H9 (cell line): ENCODE measurements at regions not wholly inside any gene's neighbourhood (a gene's known extent, or its start where the extent isn't known, plus 50 kb on each side); places are given as distances from the start of the nearest gene placed in this dataset.

ENCODE experiments used
- DNase-seq: peaks from one replicate; pipeline ENCODE4 v3.0.0-alpha.2; 2017
- H2AFZ ChIP-seq: one replicate; pipeline ENCODE4 v1.6.1; 2013; ENCODE audit warnings: mild to moderate bottlenecking, low read length, control low read depth, moderate library complexity
- H2AK5ac ChIP-seq: 2 replicates; pipeline ENCODE4 v1.6.1; 2013; ENCODE audit warnings: low read length, control low read depth, mixed read lengths; ENCODE audit not compliant: insufficient read length
- H2BK120ac ChIP-seq: one replicate; pipeline ENCODE4 v1.6.1; 2013; ENCODE audit warnings: low read depth, mild to moderate bottlenecking, low read length, control low read depth, inconsistent platforms; ENCODE audit not compliant: poor library complexity, severe bottlenecking
- H2BK12ac ChIP-seq: 2 replicates; pipeline ENCODE4 v1.6.1; 2013; ENCODE audit warnings: low read length, control low read depth, mixed read lengths, low read depth; ENCODE audit not compliant: insufficient read length
- H2BK15ac ChIP-seq: 2 replicates; pipeline ENCODE4 v1.6.1; 2013; ENCODE audit warnings: low read depth, low read length, control low read depth
- H2BK20ac ChIP-seq: one replicate; pipeline ENCODE4 v1.6.1; 2013; ENCODE audit warnings: low read depth, mild to moderate bottlenecking, low read length, control low read depth, inconsistent platforms; ENCODE audit not compliant: poor library complexity, severe bottlenecking
- H2BK5ac ChIP-seq: 2 replicates; pipeline ENCODE4 v1.6.1; 2013; ENCODE audit warnings: low read length, control low read depth, mixed read lengths; ENCODE audit not compliant: insufficient read length
- H3K14ac ChIP-seq: 2 replicates; pipeline ENCODE4 v1.6.1; 2013; ENCODE audit warnings: low read length, control low read depth; ENCODE audit not compliant: insufficient read depth
- H3K18ac ChIP-seq: 2 replicates; pipeline ENCODE4 v1.6.1; 2013; ENCODE audit warnings: low read depth, mild to moderate bottlenecking, mixed read lengths, low read length, control low read depth; ENCODE audit not compliant: insufficient read length
- H3K23ac ChIP-seq: 2 replicates; pipeline ENCODE4 v1.6.1; 2013; ENCODE audit warnings: low read length, control low read depth, mixed read lengths, low read depth; ENCODE audit not compliant: insufficient read length
- H3K23me2 ChIP-seq: 2 replicates; pipeline ENCODE4 v1.6.1; 2013; ENCODE audit warnings: low read depth, mild to moderate bottlenecking, mixed read lengths, low read length, control low read depth; ENCODE audit not compliant: insufficient read length, poor library complexity, severe bottlenecking
- H3K27ac ChIP-seq: 2 replicates; pipeline ENCODE4 v1.5.1; 2013; ENCODE audit warnings: low read length, control low read depth, mixed read lengths, low read depth; ENCODE audit not compliant: insufficient read length
- H3K27me3 ChIP-seq: 2 replicates; pipeline ENCODE4 v1.6.1; 2013; ENCODE audit warnings: low read length, control low read depth, inconsistent platforms; ENCODE audit not compliant: insufficient read depth
- H3K4ac ChIP-seq: 2 replicates; pipeline ENCODE4 v1.6.1; 2013; ENCODE audit warnings: low read depth, mild to moderate bottlenecking, control low read depth, inconsistent platforms, low read length, moderate library complexity
- H3K4me1 ChIP-seq: 2 replicates; pipeline ENCODE4 v1.6.1; 2013; ENCODE audit warnings: low read length, control low read depth, inconsistent platforms; ENCODE audit not compliant: insufficient read depth
- H3K4me2 ChIP-seq: 2 replicates; pipeline ENCODE4 v1.6.1; 2013; ENCODE audit warnings: low read length, control low read depth, mixed read lengths; ENCODE audit not compliant: insufficient read length, insufficient read depth
- H3K56ac ChIP-seq: 2 replicates; pipeline ENCODE4 v1.6.1; 2013; ENCODE audit warnings: low read depth, mild to moderate bottlenecking, mixed read lengths, low read length, control low read depth; ENCODE audit not compliant: insufficient read length
- H3K79me1 ChIP-seq: 2 replicates; pipeline ENCODE4 v1.6.1; 2013; ENCODE audit warnings: low read depth, mild to moderate bottlenecking, moderate library complexity, low read length, control low read depth, inconsistent platforms; ENCODE audit not compliant: insufficient read depth, poor library complexity, severe bottlenecking
- H3K79me2 ChIP-seq: 2 replicates; pipeline ENCODE4 v1.6.1; 2013; ENCODE audit warnings: low read length, control low read depth, inconsistent platforms; ENCODE audit not compliant: insufficient read depth
- H3K9ac ChIP-seq: 2 replicates; pipeline ENCODE4 v1.6.1; 2013; ENCODE audit warnings: low read length, control low read depth, mixed read lengths; ENCODE audit not compliant: insufficient read length; ENCODE audit errors: extremely low read depth
- H3K9me3 ChIP-seq: one replicate; pipeline ENCODE4 v1.6.1; 2013; ENCODE audit warnings: low read depth, low read length, inconsistent platforms; ENCODE audit not compliant: control insufficient read depth
- H3T11ph ChIP-seq: one replicate; pipeline ENCODE4 v1.6.1; 2013; ENCODE audit warnings: mild to moderate bottlenecking, low read length, control low read depth, inconsistent platforms
- H4K20me1 ChIP-seq: one replicate; pipeline ENCODE4 v1.6.1; 2013; ENCODE audit not compliant: control insufficient read depth, insufficient read length, insufficient read depth
- H4K5ac ChIP-seq: 2 replicates; pipeline ENCODE4 v1.6.1; 2013; ENCODE audit warnings: low read depth, mild to moderate bottlenecking, mixed read lengths, low read length, control low read depth; ENCODE audit not compliant: insufficient read length
- H4K8ac ChIP-seq: replicated peaks from 2 replicates; pipeline ENCODE4 v1.6.1; 2013; ENCODE audit warnings: low read length, control low read depth, mixed read lengths, low read depth; ENCODE audit not compliant: insufficient read length
- H4K91ac ChIP-seq: 2 replicates; pipeline ENCODE4 v1.6.1; 2013; ENCODE audit warnings: low read depth, mild to moderate bottlenecking, moderate library complexity, mixed read lengths, low read length, control low read depth; ENCODE audit not compliant: insufficient read length
- H3K27ac Mint-ChIP-seq, 3 experiments: 2 replicates in 2 of 3; 3 replicates in 1 of 3; pipeline ENCODE4 v1.8.0; 2020 to 2021; ENCODE audit warnings: mixed read lengths in 3 of 3, mild to moderate bottlenecking in 1 of 3, moderate library complexity in 1 of 3
- H3K27me3 Mint-ChIP-seq: 2 replicates; pipeline ENCODE4 v1.8.0; 2021; ENCODE audit warnings: low read depth, mild to moderate bottlenecking, moderate library complexity, mixed read lengths
- H3K36me3 Mint-ChIP-seq, 3 experiments: 2 replicates in 2 of 3; 3 replicates in 1 of 3; pipeline ENCODE4 v1.8.0; 2020 to 2021; ENCODE audit warnings: low read depth in 3 of 3, mixed read lengths in 3 of 3; ENCODE audit not compliant: insufficient read depth in 1 of 3
- H3K4me1 Mint-ChIP-seq, 2 experiments: 2 replicates each; pipeline ENCODE4 v1.8.0; 2020; ENCODE audit warnings: mixed read lengths in 2 of 2
- H3K4me3 Mint-ChIP-seq, 2 experiments: 2 replicates in 1 of 2; 3 replicates in 1 of 2; pipeline ENCODE4 v1.8.0; 2020 to 2021; ENCODE audit warnings: mild to moderate bottlenecking in 2 of 2, mixed read lengths in 2 of 2, moderate library complexity in 1 of 2
- H3K9me3 Mint-ChIP-seq, 2 experiments: 2 replicates in 1 of 2; 3 replicates in 1 of 2; pipeline ENCODE4 v1.8.0; 2020; ENCODE audit warnings: mild to moderate bottlenecking in 2 of 2, mixed read lengths in 2 of 2, moderate library complexity in 1 of 2
- WGBS: extraction: QIAGEN DNeasy Blood & Tissue Kit; methylation state at CpG from one replicate; pipeline ENCODE4 v1.1.7; 2013; ENCODE audit warnings: missing lambda C conversion rate, low lambda C conversion rate, mixed read lengths; ENCODE audit not compliant: insufficient read length; ENCODE audit errors: extremely low coverage; 5-methylcytosine and 5-hydroxymethylcytosine counted together
- TF ChIP-seq, protein P1 (sequence below): fragments of 200-600 bp; sonication (generic); conservative IDR thresholded peaks from 3 replicates; pipeline ENCODE4 v1.8.0; 2021; ENCODE audit warnings: antibody characterized with exemption, mild to moderate bottlenecking

- no peaks in the 10 kb centered on the region; the same call in 1 of the 2 replicates for H3K27me3 ChIP-seq
- H4K8ac ChIP-seq = no peak overlapping the region
- H3K14ac ChIP-seq = no peak overlapping the region
- no peak overlapping the region for H3T11ph ChIP-seq
- no peak overlapping the region for H3K18ac ChIP-seq
- H3K27ac Mint-ChIP-seq = no peak overlapping the region
- H3K36me3 Mint-ChIP-seq = peaks cover 0 to 2% (median 0%) of the 10 kb centered on the region in 3 experiments; a peak in 2 of 7 replicates
- H2BK15ac ChIP-seq = no peak overlapping the region
- H3K23ac ChIP-seq = no peak overlapping the region
- no peak overlapping the region for H4K91ac ChIP-seq
- no peaks in the 10 kb centered on the region for H3K23me2 ChIP-seq
- no peak overlapping the region for H3K9ac ChIP-seq
- no peak overlapping the region for H3K4me2 ChIP-seq
- no peak overlapping the region for H2BK12ac ChIP-seq
- no peaks in the 10 kb centered on the region for H3K9me3 ChIP-seq
- H3K4me1 Mint-ChIP-seq = peaks cover 0 to 7% of the 10 kb centered on the region in 2 experiments; a peak in 2 of 4 replicates
- no peak overlapping the region for H2BK5ac ChIP-seq
- peaks cover 20% of the 10 kb centered on the region for H3K27me3 Mint-ChIP-seq
- DNase-seq = no peak
- H2AFZ ChIP-seq = no peak overlapping the region
- no peaks in the 10 kb centered on the region for H3K4me1 ChIP-seq
- no peaks in the 10 kb centered on the region; a peak in 1 of 5 replicates for H3K9me3 Mint-ChIP-seq
- TF ChIP-seq, protein P1, sequence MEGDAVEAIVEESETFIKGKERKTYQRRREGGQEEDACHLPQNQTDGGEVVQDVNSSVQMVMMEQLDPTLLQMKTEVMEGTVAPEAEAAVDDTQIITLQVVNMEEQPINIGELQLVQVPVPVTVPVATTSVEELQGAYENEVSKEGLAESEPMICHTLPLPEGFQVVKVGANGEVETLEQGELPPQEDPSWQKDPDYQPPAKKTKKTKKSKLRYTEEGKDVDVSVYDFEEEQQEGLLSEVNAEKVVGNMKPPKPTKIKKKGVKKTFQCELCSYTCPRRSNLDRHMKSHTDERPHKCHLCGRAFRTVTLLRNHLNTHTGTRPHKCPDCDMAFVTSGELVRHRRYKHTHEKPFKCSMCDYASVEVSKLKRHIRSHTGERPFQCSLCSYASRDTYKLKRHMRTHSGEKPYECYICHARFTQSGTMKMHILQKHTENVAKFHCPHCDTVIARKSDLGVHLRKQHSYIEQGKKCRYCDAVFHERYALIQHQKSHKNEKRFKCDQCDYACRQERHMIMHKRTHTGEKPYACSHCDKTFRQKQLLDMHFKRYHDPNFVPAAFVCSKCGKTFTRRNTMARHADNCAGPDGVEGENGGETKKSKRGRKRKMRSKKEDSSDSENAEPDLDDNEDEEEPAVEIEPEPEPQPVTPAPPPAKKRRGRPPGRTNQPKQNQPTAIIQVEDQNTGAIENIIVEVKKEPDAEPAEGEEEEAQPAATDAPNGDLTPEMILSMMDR = no peak
- H2AK5ac ChIP-seq = no peak overlapping the region
- no peak overlapping the region for H3K4ac ChIP-seq
- WGBS = no CpG with 5 or more reads among the region's 13 CpGs
- no peak overlapping the region for H2BK20ac ChIP-seq
- H3K79me1 ChIP-seq = no peaks in the 10 kb centered on the region
- no peak overlapping the region for H3K4me3 Mint-ChIP-seq
- H3K79me2 ChIP-seq = no peaks in the 10 kb centered on the region
- H3K56ac ChIP-seq = no peak overlapping the region
- no peak overlapping the region for H2BK120ac ChIP-seq
- no peak overlapping the region for H4K5ac ChIP-seq
- H4K20me1 ChIP-seq = no peaks in the 10 kb centered on the region
- H3K27ac ChIP-seq = no peak overlapping the region
Measured at GRCh38 chr2:236503583-236503982, 66.0 kb upstream of the ACKR3 start.
